NB4 (cell line): ENCODE measurements at regions not wholly inside any gene's neighbourhood (a gene's known extent, or its start where the extent isn't known, plus 50 kb on each side); places are given as distances from the start of the nearest gene placed in this dataset.

Experiments
- DNase-seq: peaks from one replicate; pipeline ENCODE4 v3.0.0; 2010; ENCODE audit warnings: low read depth
- H3K4me3 ChIP-seq: one replicate; pipeline ENCODE4 v1.5.1; 2011; ENCODE audit warnings: mild to moderate bottlenecking, low read depth, low read length, moderate library complexity
- MAX ChIP-seq: IDR thresholded peaks from 2 replicates; pipeline ENCODE4 v1.6.1; 2011; ENCODE audit warnings: low read depth, low read length
- MYC ChIP-seq: IDR thresholded peaks from 2 replicates; pipeline ENCODE4 v1.6.1; 2011; ENCODE audit warnings: low read depth, low read length
- POLR2A ChIP-seq: IDR thresholded peaks from 2 replicates; pipeline ENCODE4 v1.6.1; 2011; ENCODE audit warnings: mild to moderate bottlenecking; ENCODE audit not compliant: insufficient read length; ENCODE audit errors: extremely low read depth
- TF ChIP-seq, protein P1 (sequence below): IDR thresholded peaks from one replicate; pipeline ENCODE4 v1.5.1; 2012; ENCODE audit warnings: low read depth, low read length

DNA sequence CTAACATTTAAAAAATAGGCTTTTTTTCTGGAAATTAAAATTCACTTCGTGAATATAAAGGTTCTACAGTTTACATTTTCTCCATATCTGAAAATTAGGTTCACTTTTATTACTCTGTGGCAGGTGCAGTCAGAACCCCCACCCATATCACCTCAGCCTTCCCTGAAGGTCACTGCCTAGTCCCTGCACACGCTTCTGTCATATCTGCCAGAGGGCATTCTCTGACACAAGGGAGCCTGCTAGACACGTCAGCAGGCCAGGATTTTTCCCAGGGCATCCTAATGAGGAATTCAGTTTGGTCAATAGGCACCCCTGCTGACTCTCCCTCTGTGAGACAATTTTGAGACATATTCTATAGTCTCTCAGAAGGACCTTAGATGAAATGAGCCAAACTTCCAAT lies 475.7 kb upstream of the PKDCC start:
- no peak overlapping the region for H3K4me3 ChIP-seq
- no peak for TF ChIP-seq POLR2A
- no peak for TF ChIP-seq MYC
- no peak for TF ChIP-seq MAX
- TF ChIP-seq, protein P1, sequence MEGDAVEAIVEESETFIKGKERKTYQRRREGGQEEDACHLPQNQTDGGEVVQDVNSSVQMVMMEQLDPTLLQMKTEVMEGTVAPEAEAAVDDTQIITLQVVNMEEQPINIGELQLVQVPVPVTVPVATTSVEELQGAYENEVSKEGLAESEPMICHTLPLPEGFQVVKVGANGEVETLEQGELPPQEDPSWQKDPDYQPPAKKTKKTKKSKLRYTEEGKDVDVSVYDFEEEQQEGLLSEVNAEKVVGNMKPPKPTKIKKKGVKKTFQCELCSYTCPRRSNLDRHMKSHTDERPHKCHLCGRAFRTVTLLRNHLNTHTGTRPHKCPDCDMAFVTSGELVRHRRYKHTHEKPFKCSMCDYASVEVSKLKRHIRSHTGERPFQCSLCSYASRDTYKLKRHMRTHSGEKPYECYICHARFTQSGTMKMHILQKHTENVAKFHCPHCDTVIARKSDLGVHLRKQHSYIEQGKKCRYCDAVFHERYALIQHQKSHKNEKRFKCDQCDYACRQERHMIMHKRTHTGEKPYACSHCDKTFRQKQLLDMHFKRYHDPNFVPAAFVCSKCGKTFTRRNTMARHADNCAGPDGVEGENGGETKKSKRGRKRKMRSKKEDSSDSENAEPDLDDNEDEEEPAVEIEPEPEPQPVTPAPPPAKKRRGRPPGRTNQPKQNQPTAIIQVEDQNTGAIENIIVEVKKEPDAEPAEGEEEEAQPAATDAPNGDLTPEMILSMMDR: no peak
- no peak for DNase-seq

GRCh38 chr2:41576423-41576822 lies 471.4 kb upstream of the PKDCC start:
- no peak for DNase-seq
- no peak for TF ChIP-seq MYC
- H3K4me3 ChIP-seq: no peak overlapping the region

- TF ChIP-seq MYC (no peak), MAX (no peak)
- DNase-seq: no peak
- no peak overlapping the region for H3K4me3 ChIP-seq
Measured at GRCh38 chr2:41579806-41580205, 468.0 kb upstream of the PKDCC start.

- DNase-seq: no peak
- TF ChIP-seq MAX (no peak), POLR2A (no peak), MYC (no peak)
- TF ChIP-seq, protein P1: no peak
- H3K4me3 ChIP-seq: no peak overlapping the region
Measured at GRCh38 chr2:41580806-41581205, 467.0 kb upstream of the PKDCC start.

GRCh38 chr2:41595240-41595639 lies 452.6 kb upstream of the PKDCC start:
- no peak for DNase-seq
- TF ChIP-seq, protein P1: no peak
- no peak for TF ChIP-seq MYC
- TF ChIP-seq POLR2A: no peak
- no peak for TF ChIP-seq MAX

DNA sequence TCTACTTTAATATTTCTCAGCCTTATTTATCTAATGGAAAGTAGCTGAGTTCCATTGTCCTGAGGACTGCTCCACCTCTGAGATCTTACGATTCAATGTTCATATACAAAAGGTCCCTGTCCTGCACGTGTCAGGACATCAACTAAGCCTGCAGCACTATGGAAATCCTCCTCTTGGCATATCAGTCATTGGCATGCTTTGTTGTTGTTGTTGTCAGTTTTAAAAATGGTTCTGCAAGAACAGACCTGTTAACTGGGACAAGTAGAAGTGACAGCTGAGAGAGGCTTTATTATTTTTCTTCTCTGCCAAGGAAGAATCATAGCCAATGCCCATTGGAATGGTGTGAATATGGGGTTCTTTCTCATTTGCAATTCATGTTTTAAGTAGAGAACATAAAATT lies 450.1 kb upstream of the PKDCC start:
- no peak overlapping the region for H3K4me3 ChIP-seq
- no peak for DNase-seq
- TF ChIP-seq POLR2A: no peak
- no peak for TF ChIP-seq MAX
- no peak for TF ChIP-seq MYC
- TF ChIP-seq, protein P1: no peak

More at GRCh38 chr2:41595240-41595639, 452.6 kb upstream of the PKDCC start:
- no peak overlapping the region for H3K4me3 ChIP-seq

DNA sequence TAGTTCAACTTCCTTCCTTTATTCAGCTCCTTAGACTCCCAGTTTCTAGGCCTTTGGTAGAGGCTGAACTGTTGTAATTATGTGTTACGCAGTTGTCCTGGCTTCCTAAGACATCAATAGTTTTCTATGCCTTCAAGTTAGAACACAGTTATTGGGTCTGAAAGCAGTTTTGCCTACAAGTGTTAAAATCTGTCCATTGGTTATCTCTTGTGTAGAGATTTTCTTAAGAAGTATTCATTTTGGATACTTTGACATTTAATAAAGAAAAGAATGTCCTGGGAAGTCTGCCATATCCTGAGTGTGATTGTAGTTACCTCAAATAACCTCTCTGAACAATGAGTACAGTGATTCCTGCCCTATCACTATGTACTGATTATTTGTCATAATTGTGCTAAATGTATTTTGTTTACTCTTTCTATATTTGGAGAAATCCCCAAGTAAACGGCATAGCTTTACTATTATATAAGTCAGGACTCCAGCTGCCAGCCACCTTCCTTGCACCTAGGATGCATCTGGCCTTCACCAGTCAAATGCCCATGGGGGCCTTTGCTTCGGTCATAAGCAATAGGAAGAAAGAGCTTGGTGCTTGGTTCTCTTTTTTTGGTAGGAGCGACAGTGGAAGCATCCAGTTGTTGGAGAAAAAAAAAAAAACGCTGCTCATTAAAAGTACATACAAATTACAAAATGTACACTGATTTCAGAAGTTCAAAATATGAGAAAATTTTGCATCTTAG lies 449.5 kb upstream of the PKDCC start:
- no peak for DNase-seq
- TF ChIP-seq MAX: no peak
- TF ChIP-seq POLR2A: no peak
- TF ChIP-seq MYC: no peak
- TF ChIP-seq, protein P1: no peak
- no peak overlapping the region for H3K4me3 ChIP-seq
